NCI-H748 (cell line): ENCODE measurements at regions not wholly inside any gene's neighbourhood (a gene's known extent, or its start where the extent isn't known, plus 50 kb on each side); places are given as distances from the start of the nearest gene placed in this dataset.

Experiments
- DNase-seq: peaks from one replicate; lab custom pipeline; 2025; ENCODE audit not compliant: unreplicated experiment; lab: John Stamatoyannopoulos, UW

- DNase-seq: no peak
These were observed 207.2 kb upstream of the SETBP1 start for GRCh38 chr18:44473394-44474066.

GRCh38 chr18:44474067-44474411 lies 206.6 kb upstream of the SETBP1 start:
- no peak for DNase-seq

DNA sequence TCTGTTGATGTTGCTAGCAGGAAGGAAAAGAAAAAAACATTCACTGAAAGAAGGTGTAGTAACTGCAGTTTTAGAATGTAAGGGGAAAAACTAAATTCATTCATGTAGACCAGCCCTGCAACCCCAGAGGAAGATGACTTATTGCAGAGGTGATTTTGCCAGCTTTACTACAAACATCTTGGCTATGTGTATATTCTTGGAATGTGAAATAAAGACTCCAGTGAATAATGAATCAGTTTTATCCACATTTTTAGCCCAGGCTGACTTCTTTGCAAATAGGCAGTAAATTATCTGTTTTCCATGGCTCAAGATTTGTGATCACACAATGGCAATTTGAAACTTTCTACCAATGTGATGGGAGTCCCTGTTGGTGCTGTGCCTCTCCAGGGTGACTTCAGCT lies 206.1 kb upstream of the SETBP1 start:
- no peak for DNase-seq

DNA sequence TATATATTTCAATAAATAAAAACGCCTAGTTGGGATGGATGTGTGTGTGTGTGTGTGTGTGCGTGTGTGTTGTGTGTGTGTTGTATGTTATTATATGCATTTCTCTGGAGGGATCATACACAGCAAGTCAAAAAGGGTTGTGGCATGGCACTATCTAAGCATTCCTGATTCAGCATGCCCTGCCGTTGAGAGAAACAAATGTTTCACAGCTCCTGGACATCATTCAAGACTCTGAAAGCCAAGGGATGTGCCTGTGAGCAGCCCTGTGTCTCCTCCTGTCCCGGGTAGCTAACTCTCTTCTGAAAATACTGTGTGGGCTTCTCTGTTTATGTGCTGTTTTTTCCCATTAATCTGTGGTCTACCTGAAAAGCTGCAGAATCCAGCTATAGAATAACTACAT lies 197.9 kb upstream of the SETBP1 start:
- DNase-seq: no peak

DNA sequence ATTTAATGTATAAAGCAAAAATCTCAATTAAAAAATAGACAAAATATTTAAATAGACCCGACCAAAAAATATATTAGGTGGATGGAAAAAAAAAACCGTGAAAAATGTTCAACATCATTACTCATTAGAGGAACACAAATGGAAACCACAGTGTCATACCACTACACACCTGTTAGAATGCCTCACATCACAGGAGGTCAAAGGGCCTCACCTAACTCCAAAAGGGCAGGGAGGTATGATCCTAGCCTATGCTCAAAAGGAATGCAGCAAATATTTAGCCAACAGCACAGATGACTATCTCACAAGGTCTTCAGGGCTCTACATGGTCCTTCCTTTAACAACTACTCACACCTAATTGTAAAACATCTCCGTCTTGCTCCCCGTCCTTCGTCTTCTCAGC lies 185.5 kb upstream of the SETBP1 start:
- DNase-seq: no peak

- DNase-seq: no peak
These were observed 183.4 kb upstream of the SETBP1 start for GRCh38 chr18:44497311-44497710.

GRCh38 chr18:44497757-44498490 lies 182.8 kb upstream of the SETBP1 start:
- no peak for DNase-seq

- DNase-seq: no peak
These were observed 179.7 kb upstream of the SETBP1 start for GRCh38 chr18:44500808-44501610.

DNA sequence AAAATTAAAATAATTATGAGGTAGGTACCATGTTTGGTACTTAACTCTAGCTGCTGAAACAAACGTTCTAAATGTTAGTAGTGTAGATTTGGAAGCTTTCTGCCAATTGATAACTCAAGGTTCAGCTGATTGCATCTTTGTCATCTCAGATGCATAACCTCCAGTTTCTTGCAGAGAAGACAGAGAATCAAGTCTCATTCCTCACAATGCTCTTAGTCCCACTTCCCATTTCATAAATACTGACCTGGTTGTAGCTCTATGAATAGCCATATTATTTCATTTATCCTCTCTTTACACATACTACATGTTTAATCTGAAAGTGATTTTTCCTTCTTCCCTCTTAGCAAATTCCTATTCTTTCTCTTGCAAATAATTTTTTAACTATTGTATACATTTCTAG lies 178.5 kb upstream of the SETBP1 start:
- no peak for DNase-seq

DNA sequence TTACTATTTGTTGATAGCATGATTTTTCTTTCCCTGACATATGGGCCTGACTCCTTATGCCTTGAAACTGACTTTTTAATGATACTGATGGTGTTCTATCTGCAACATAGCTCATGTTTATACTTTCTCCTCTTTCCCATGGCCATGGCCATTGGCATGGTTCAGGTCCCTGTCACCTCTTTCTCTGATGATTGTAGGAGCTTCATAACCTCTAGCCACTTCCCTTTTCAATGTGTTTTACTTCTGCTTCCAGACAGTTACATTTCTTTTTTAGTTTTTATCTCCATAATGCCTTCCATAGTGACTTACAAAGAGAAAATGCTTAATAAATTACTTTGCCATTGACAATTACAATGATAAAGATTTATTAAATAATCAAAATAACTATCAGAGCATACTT lies 177.9 kb upstream of the SETBP1 start:
- DNase-seq: no peak

GRCh38 chr18:44503854-44504253 lies 176.8 kb upstream of the SETBP1 start:
- DNase-seq: no peak

GRCh38 chr18:44507729-44508325 lies 172.9 kb upstream of the SETBP1 start:
- DNase-seq: no peak

DNA sequence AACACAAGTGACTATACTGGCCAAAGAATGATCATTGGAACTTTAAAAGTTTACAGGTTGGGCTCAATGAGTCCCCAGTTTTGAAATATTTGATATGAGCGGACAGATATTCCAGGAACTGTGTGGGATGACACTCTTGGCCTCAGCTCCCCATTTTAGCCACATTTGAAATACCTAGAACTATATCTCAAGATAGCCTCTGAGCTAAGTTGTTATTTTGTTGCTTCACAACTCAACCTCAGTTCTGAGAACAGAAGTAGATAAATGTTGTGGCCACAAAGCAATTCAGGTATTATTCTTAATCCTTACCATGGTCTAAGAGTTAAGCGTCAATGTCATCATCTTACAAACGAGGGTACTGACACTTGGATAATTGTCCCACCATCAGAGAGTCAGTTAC lies 172.2 kb upstream of the SETBP1 start:
- no peak for DNase-seq

DNA sequence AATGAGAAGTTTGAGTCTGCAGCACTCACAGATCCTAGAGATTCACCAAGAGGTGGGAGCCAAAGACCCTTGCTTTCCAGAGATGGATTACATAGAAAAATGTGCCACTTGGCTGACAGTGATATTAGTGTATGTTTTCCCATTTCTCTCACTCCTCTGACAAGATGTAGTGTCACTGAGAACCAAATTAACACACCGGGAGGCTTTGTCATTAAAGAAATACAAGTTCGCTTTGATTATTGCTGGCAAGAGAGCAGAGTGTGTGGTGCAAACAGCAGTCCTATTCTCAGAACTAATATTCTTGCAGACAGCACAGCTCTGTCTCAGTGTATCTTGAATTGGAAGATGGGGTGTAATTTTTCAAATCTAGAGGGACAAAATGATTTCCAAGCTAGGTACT lies 171.6 kb upstream of the SETBP1 start:
- no peak for DNase-seq

GRCh38 chr18:44510390-44510789 lies 170.3 kb upstream of the SETBP1 start:
- DNase-seq: no peak

DNA sequence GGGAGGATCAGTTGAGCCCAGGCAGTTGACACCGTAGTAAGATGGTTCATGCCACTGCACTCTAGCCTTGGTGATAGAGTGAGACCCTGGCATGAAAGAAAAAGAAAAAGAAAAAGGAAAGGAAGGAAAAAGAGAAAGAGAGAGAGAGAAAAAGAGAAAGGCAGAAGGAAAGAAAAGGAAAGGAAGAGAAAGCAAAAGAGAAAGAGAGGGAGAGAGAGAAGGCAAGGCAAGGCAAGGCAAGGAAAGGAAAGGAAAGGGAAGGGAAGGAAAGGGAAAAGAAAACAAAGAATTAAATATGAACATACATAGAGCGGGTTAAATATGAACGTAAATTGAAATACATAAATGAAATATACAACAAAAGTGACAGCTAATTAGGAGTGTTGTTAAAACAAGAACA lies 167.5 kb upstream of the SETBP1 start:
- no peak for DNase-seq

GRCh38 chr18:44514106-44514505 lies 166.6 kb upstream of the SETBP1 start:
- no peak for DNase-seq

- no peak for DNase-seq
These were observed 165.9 kb upstream of the SETBP1 start for GRCh38 chr18:44514766-44515165.

DNA sequence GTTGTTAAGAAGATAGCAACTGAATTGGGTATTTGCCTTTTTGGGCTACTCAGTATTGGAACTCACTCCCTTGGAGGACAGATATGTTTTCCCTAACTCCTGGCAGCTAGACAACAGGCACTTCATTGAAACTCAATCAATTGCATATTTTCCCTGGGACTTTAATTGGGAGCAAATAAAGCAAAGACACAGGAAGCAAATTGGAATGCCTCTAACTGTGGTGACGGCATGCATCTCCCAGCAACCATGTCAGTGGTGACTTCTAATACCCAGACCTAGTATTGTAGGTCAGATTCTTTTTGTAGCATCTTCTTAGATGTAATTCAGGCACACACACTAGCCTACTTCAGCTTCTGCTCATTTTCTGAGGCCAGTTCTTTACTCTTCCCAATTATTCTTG lies 164.2 kb upstream of the SETBP1 start:
- no peak for DNase-seq

DNA sequence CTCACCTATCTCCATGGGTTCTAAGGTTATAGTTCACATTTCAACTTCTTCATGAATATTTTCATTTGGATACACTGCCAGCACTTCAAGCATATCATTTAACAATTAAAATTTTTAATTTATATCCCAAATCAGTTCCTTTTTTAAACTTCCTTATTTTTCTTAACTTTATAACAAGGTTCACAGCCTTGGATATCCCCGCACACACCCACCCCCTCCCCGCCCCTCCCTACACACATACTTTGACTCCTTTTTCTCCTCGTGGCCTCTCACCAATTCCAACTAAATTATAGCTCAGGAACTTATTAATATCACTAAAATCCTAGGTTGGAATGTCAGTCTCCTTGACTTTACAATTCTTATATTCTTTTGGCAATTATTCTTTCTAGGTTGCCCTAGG lies 163.6 kb upstream of the SETBP1 start:
- DNase-seq: no peak

DNA sequence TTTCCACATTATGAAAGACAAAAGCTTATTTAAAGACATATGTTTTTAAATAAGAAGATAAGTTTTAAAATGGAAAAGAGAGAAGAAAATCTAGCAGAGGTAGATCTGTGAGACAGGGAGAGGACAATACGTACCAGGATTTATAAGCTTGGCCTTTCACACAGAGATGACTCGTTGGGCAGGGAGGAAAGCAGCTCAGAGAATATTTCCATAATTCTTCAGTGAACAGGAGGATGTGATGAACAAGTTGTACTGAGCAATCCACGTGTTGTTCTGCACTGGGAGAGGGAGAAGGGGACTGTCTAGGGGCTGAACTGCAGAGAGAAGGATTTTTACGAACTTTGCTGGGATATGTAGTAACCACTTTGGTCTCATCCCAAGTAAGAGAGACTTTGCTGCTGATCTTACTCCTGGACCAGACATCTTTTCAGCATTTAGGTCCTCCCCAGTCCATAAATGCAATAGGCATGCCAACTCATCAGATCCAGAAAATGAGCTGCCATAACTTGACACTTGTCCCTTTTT lies 162.5 kb upstream of the SETBP1 start:
- no peak for DNase-seq

DNA sequence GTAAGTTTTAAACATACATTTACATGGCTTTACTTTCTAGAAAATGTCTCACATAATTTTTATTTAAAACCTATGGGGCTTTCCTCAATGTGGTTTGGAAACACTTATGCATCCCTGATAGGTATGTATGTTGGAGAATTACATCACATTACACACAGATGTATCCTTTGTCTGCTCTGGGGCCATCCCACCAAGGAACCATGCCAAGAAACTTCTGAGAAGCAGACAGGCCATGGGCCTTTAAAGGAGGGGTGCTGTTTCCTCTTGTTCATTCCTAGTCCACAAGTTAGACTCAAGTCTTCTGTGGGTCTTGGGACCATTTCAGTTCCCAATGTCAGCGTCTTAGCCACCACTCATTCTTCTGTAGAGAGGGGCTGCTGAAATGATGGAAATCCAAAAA lies 162.0 kb upstream of the SETBP1 start:
- no peak for DNase-seq
